Esophagus muscularis mucosa (tissue), 4 donors: ENCODE measurements at regions not wholly inside any gene's neighbourhood (a gene's known extent, or its start where the extent isn't known, plus 50 kb on each side); places are given as distances from the start of the nearest gene placed in this dataset.

ENCODE experiments used
- CTCF ChIP-seq, 3 experiments: fragments of 200-600 bp in 2 of 3; fragments of 450-650 bp in 1 of 3; sonication (generic) in 2 of 3; IDR thresholded peaks; one replicate each; pipeline ENCODE4 v1.5.1; 2017 to 2019; ENCODE audit warnings: antibody characterized with exemption in 3 of 3, mild to moderate bottlenecking in 2 of 3, moderate library complexity in 1 of 3
- EP300 ChIP-seq: sonication (generic); formaldehyde crosslinking; IDR thresholded peaks from one replicate; pipeline ENCODE4 v1.6.1; 2017; ENCODE audit warnings: antibody characterized with exemption
- POLR2A ChIP-seq: fragments of 450-650 bp; IDR thresholded peaks from one replicate; pipeline ENCODE4 v1.6.1; 2017; ENCODE audit warnings: antibody characterized with exemption, moderate library complexity, mild to moderate bottlenecking, low read depth
- POLR2AphosphoS5 ChIP-seq, 2 donors: sonication (generic); formaldehyde crosslinking; IDR thresholded peaks; one replicate each; pipeline ENCODE4 v1.6.1; 2017; ENCODE audit warnings: antibody characterized with exemption in 2 of 2

- TF ChIP-seq POLR2AphosphoS5 (IDR thresholded peaks at IDR 0.05) (no peak), CTCF (IDR thresholded peaks at IDR 0.05) (no peak), POLR2A (no peak), EP300 (no peak)
These were observed 227.9 kb downstream of the MAF start for GRCh38 chr16:79372503-79373184.
